ENCODE measurements at regions not wholly inside any gene's neighbourhood (a gene's known extent, or its start where the extent isn't known, plus 50 kb on each side); places are given as distances from the start of the nearest gene placed in this dataset.

- TF ChIP-seq CTCF (IDR thresholded peaks at IDR 0.05) (no peak), ZSCAN18 (CRISPR knock-in tag; IDR thresholded peaks at IDR 0.05) (no peak), ATF6 (CRISPR knock-in tag; IDR thresholded peaks at IDR 0.05) (no peak), CBFB (CRISPR knock-in tag; IDR thresholded peaks at IDR 0.05; ENCODE audit: low read depth) (no peak), ZNF425 (CRISPR knock-in tag; conservative IDR thresholded peaks at IDR 0.05) (no peak), ATF2 (CRISPR knock-in tag; IDR thresholded peaks at IDR 0.05; ENCODE audit: borderline replicate concordance, low read depth) (no peak), USF1 (CRISPR knock-in tag; IDR thresholded peaks at IDR 0.05) (no peak), FOXP1 (CRISPR knock-in tag; IDR thresholded peaks at IDR 0.05; ENCODE audit: borderline replicate concordance) (no peak), TEAD4 (CRISPR knock-in tag; IDR thresholded peaks at IDR 0.05) (no peak), GABPB1 (CRISPR knock-in tag; IDR thresholded peaks at IDR 0.05) (no peak), ZBTB43 (CRISPR knock-in tag; IDR thresholded peaks at IDR 0.05) (no peak), NR1H2 (CRISPR knock-in tag; IDR thresholded peaks at IDR 0.05) (no peak), TP53 (CRISPR knock-in tag; IDR thresholded peaks at IDR 0.05) (no peak)
These were observed 145.3 kb upstream of the TCF21 start for GRCh38 chr6:133743621-133744020.
